Umbilical cord (tissue), 1 donor: ENCODE measurements at regions not wholly inside any gene's neighbourhood (a gene's known extent, or its start where the extent isn't known, plus 50 kb on each side); places are given as distances from the start of the nearest gene placed in this dataset.
A peak's percentile ranks its signal among the peaks of the same experiment; 100 is the strongest.

Source experiments
- DNase-seq: peaks from one replicate; pipeline ENCODE4 v3.0.0-alpha.2; 2015; ENCODE audit warnings: low spot score

DNA sequence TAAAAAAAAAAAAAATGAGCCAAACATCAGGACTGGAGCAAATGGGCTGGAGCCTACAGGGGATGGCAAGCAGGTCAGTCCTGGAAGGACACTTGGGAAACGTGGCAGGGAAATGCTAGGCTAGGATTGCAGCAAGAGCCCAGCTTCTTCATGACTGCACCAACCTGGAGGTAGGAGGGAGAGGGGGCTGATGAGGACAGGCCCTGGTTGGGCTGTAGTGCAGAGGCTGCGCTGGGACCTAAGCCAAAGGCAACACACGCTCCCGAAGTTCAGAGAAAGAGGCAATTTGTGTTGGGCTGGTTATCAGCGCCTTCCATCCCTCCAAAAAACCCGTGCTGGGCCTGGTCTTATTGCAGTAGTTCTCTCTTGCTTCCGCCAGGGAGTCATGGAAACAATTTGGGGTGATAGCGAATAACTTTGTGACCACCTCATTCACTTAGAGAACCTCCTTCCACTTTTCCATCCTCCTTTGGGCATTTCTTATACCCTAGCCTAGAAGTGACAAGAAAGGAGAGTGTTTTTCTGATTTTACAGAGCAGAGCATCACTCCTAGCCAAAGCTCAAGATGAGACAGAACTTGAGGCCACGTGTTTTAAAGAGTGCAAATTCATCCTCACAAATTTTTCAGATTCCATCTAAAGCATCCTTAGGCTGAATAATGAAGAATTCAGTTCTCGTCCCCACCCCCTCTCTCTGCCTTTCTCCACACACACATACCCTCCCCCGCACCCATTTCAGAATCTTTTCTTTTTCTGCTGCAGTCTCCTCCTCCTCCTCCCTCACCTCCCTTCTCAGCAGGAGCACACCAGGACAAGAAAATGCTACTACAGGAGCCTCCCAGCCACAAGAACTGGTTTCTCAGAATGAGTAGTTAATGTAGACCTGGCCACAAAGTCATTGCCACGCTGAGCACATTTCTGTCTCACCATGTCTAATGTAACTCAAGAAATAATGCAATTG is 61.3 kb upstream of the CALM2 start:
- peak; percentile 85 for DNase-seq

DNA sequence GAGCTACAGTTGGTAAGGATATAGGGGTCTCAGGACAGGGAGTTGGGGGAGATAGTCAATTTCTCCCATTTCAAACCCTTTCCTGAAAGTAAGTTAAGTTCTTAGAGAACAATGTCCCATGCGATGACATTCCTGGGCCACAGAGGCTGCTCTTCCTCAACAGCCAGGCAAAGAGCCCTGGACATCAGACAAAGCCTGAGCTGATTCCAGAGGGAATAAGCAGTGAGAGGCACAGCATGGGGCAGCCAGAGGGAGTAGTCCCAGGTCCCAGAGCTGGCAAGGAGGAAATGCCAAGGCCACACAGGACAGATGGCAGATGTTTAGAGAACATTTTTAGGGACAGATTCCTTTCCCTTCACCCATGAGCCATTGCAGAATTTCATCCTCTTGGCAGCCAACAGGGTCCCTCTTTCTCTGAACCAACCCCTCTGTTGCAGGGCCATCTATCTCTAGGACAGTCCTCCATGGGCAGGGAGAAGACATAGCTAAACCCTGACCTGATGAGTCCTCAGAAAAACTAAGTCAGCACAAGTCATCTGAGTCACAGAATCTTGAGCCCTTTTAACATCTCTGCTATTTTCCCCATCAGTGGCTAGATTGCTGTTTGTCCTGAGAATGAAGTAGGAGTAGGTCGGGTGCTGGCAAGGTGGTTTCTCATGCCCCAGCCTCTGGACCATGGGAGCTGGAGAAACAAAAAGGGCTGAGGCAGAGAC is 60.3 kb upstream of the CALM2 start:
- DNase-seq: no peak

- no peak for DNase-seq
Measured at GRCh38 chr2:47235132-47235531, 58.8 kb upstream of the CALM2 start.

GRCh38 chr2:47234456-47234855 is 58.1 kb upstream of the CALM2 start:
- no peak for DNase-seq

- DNase-seq: no peak
Measured at GRCh38 chr2:47232738-47233415, 56.6 kb upstream of the CALM2 start.

- DNase-seq: peak; percentile 33
Measured at GRCh38 chr2:47230418-47230817, 54.1 kb upstream of the CALM2 start.

GRCh38 chr2:47227532-47228279 is 51.4 kb upstream of the CALM2 start:
- DNase-seq: no peak

DNA sequence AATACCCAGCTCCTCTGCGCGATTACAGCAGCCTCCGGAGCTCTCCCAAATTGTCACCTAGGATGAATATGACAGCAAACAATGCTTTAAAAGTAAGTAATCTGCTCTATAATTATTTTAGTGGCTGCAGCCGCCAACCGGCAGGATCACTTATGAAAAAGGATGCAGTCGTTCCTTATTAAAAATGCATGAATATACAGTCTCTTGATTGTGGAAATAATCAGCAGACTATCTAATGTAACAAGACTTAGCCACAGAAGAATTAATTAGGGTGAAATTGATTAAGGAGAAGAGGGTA is 50.6 kb upstream of the CALM2 start:
- no peak for DNase-seq

- DNase-seq: no peak
Measured at GRCh38 chr2:47226132-47226922, 50.0 kb upstream of the CALM2 start.
